T-cell (primary cell): ENCODE measurements at regions not wholly inside any gene's neighbourhood (a gene's known extent, or its start where the extent isn't known, plus 50 kb on each side); places are given as distances from the start of the nearest gene placed in this dataset.

ENCODE experiments used
- ATAC-seq, 4 experiments: fragments of 200-7000 bp in 3 of 4; fragments of 150-1000 bp in 1 of 4; cut with Tn5 transposase; replicated peaks in 1 of 4; 1 replicate in 3 of 4; 2 replicates in 1 of 4; pipeline ENCODE4 v1.10.0; 2021; ENCODE audit warnings: moderate library complexity in 3 of 4, mild to moderate bottlenecking in 2 of 4, moderate number of reproducible peaks in 1 of 4
- CTCF ChIA-PET, 2 donors: fragments of 300-600 bp; sonication (Branson Sonifier 250); formaldehyde crosslinking; loops; one replicate each; lab custom pipeline; 2022; ENCODE audit warnings: antibody characterized with exemption in 2 of 2; lab: Charles Lee
- POLR2A ChIA-PET, 2 donors: fragments of 300-600 bp; sonication (Branson Sonifier 250); formaldehyde crosslinking; loops; one replicate each; lab custom pipeline; 2022; ENCODE audit warnings: antibody characterized with exemption in 2 of 2; lab: Charles Lee
- DNase-seq, 35 experiments: peaks; one replicate each; pipeline versions ENCODE4 v3.0.0 to v3.0.0-alpha.2; 2013 to 2023
- H3K27ac ChIP-seq: one replicate; pipeline ENCODE4 v1.5.1; 2013; ENCODE audit warnings: low read length
- H3K27me3 ChIP-seq, 2 experiments: replicated peaks in 1 of 2; 1 replicate in 1 of 2; 2 replicates in 1 of 2; pipeline versions ENCODE4 v1.6.1 to v1.7.0; 2013; ENCODE audit warnings: low read length in 1 of 2, mixed read lengths in 1 of 2; ENCODE audit not compliant: control insufficient read depth in 2 of 2, insufficient read depth in 2 of 2; ENCODE audit errors: extremely low read depth in 1 of 2
- H3K36me3 ChIP-seq, 2 donors: 1 replicate in 1 of 2; 2 replicates in 1 of 2; pipeline versions ENCODE4 v1.6.1 to v1.7.0; 2013; ENCODE audit warnings: low read length in 1 of 2; ENCODE audit not compliant: control insufficient read depth in 2 of 2, insufficient read depth in 1 of 2; ENCODE audit errors: extremely low read depth in 1 of 2
- H3K4me1 ChIP-seq, 2 experiments: 1 replicate in 1 of 2; 2 replicates in 1 of 2; pipeline versions ENCODE4 v1.6.1 to v1.7.0; 2013; ENCODE audit warnings: low read length in 2 of 2, mixed read lengths in 1 of 2; ENCODE audit not compliant: insufficient read depth in 2 of 2, control insufficient read depth in 1 of 2; ENCODE audit errors: extremely low read depth in 1 of 2
- H3K4me3 ChIP-seq, 2 donors: 1 replicate in 1 of 2; 2 replicates in 1 of 2; pipeline versions ENCODE4 v1.5.1 to v1.7.0; 2013; ENCODE audit warnings: mild to moderate bottlenecking in 2 of 2, low read length in 1 of 2, moderate library complexity in 1 of 2; ENCODE audit not compliant: control insufficient read depth in 1 of 2; ENCODE audit errors: extremely low read depth in 1 of 2
- H3K9me3 ChIP-seq: 2 replicates; pipeline ENCODE4 v1.7.0; 2013
- H3K27ac Mint-ChIP-seq, 2 donors: one replicate each; pipeline ENCODE4 v1.8.0; 2020 to 2021; ENCODE audit warnings: mild to moderate bottlenecking in 2 of 2, mixed read lengths in 2 of 2
- H3K27me3 Mint-ChIP-seq, 2 donors: one replicate each; pipeline ENCODE4 v1.8.0; 2021 to 2022; ENCODE audit warnings: mixed read lengths in 2 of 2
- H3K36me3 Mint-ChIP-seq: one replicate; pipeline ENCODE4 v1.8.0; 2021; ENCODE audit warnings: mixed read lengths
- H3K4me1 Mint-ChIP-seq, 3 donors: one replicate each; pipeline ENCODE4 v1.8.0; 2020 to 2022; ENCODE audit warnings: mixed read lengths in 3 of 3, mild to moderate bottlenecking in 1 of 3
- H3K4me3 Mint-ChIP-seq, 3 donors: one replicate each; pipeline ENCODE4 v1.8.0; 2020 to 2022; ENCODE audit warnings: mild to moderate bottlenecking in 3 of 3, mixed read lengths in 3 of 3, moderate library complexity in 3 of 3
- H3K9me3 Mint-ChIP-seq, 3 donors: one replicate each; pipeline ENCODE4 v1.8.0; 2020 to 2022; ENCODE audit warnings: mixed read lengths in 3 of 3
- WGBS: methylation state at CpG from one replicate; pipeline ENCODE4 v1.1.5; 2013; ENCODE audit warnings: missing lambda C conversion rate; ENCODE audit not compliant: insufficient coverage; 5-methylcytosine and 5-hydroxymethylcytosine counted together

- no peak overlapping the region for H3K4me3 ChIP-seq
- Mint-ChIP-seq H3K27me3 (no peaks in the 10 kb centered on the region), H3K4me3 (peak overlapping the region in 1 of 3 donors; percentile 68), H3K4me1 (peaks cover 12 to 19% (median 14%) of the 10 kb centered on the region in 3 donors), H3K9me3 (no peaks in the 10 kb centered on the region), H3K27ac (no peak overlapping the region), H3K36me3 (no peaks in the 10 kb centered on the region)
- H3K4me1 ChIP-seq, result peaks cover 4 to 10% of the 10 kb centered on the region in 2 experiments
- ChIA-PET POLR2A (no interaction called here), CTCF (interaction anchor here in 1 of 2 donors (0.6 kb wide), 1 partner anchor 107 kb away, joined by 6 read pairs; no protein-coding TSS in a partner anchor)
- peaks cover 0 to 5% of the 10 kb centered on the region in 2 experiments for H3K27me3 ChIP-seq
- no peak overlapping the region for H3K27ac ChIP-seq
- H3K9me3 ChIP-seq, result no peaks in the 10 kb centered on the region
- DNase-seq, result no peak
- no peaks in the 10 kb centered on the region for H3K36me3 ChIP-seq
- 81% methylated on average over 10 of the region's 15 CpGs for WGBS
- ATAC-seq, result no peak
Observed at GRCh38 chr7:4613846-4614548, 68.1 kb upstream of the FOXK1 start.

GRCh38 chr7:4616116-4616515 is 66.0 kb upstream of the FOXK1 start:
- ChIA-PET POLR2A (interaction anchor here in 1 of 2 donors (0.7 kb wide), 1 partner anchor 10 kb away, joined by 3 read pairs; no protein-coding TSS in a partner anchor), CTCF (interaction anchor here in 1 of 2 donors (0.7 kb wide), 1 partner anchor 14 kb away, joined by 3 read pairs; no protein-coding TSS in a partner anchor)
- no peak overlapping the region for H3K27ac ChIP-seq
- Mint-ChIP-seq H3K9me3 (no peaks in the 10 kb centered on the region), H3K27me3 (no peaks in the 10 kb centered on the region), H3K27ac (no peak overlapping the region), H3K4me3 (no peak overlapping the region), H3K4me1 (peaks cover 21 to 37% (median 22%) of the 10 kb centered on the region in 3 donors), H3K36me3 (no peaks in the 10 kb centered on the region)
- H3K4me3 ChIP-seq, result no peak overlapping the region
- no peaks in the 10 kb centered on the region for H3K36me3 ChIP-seq
- WGBS, result 100% methylated on average over 1 of the region's 5 CpGs
- DNase-seq (no peak), ATAC-seq (no peak)
- no peaks in the 10 kb centered on the region for H3K9me3 ChIP-seq
- H3K4me1 ChIP-seq, result peaks cover 8 to 21% of the 10 kb centered on the region in 2 experiments
- peaks cover 0 to 3% of the 10 kb centered on the region in 2 experiments for H3K27me3 ChIP-seq

GRCh38 chr7:4621396-4621795 is 60.7 kb upstream of the FOXK1 start:
- H3K27ac Mint-ChIP-seq, result no peak overlapping the region
- WGBS, result 68% methylated on average over 3 of the region's 5 CpGs
- ChIA-PET POLR2A (no interaction called here), CTCF (no interaction called here)
- H3K27me3 ChIP-seq, result peaks cover 0 to 3% of the 10 kb centered on the region in 2 experiments
- H3K9me3 ChIP-seq, result no peaks in the 10 kb centered on the region
- no peak overlapping the region for H3K4me3 ChIP-seq
- H3K36me3 ChIP-seq, result no peaks in the 10 kb centered on the region
- no peak for ATAC-seq
- peaks cover 0 to 3% (median 2%) of the 10 kb centered on the region in 3 donors for H3K9me3 Mint-ChIP-seq
- H3K27me3 Mint-ChIP-seq, result no peaks in the 10 kb centered on the region
- no peak for DNase-seq
- H3K27ac ChIP-seq, result no peak overlapping the region
- H3K4me1 Mint-ChIP-seq, result peaks cover 19 to 38% (median 26%) of the 10 kb centered on the region in 3 donors
- no peak overlapping the region for H3K4me3 Mint-ChIP-seq
- H3K36me3 Mint-ChIP-seq, result no peaks in the 10 kb centered on the region
- peaks cover 10 to 14% of the 10 kb centered on the region in 2 experiments for H3K4me1 ChIP-seq

GRCh38 chr7:4626318-4626845 is 55.7 kb upstream of the FOXK1 start:
- H3K36me3 Mint-ChIP-seq, result no peaks in the 10 kb centered on the region
- no CpG with 5 or more reads among the region's 5 CpGs for WGBS
- H3K27ac Mint-ChIP-seq, result no peak overlapping the region
- H3K27me3 Mint-ChIP-seq, result peaks cover 0 to 1% of the 10 kb centered on the region in 2 donors
- ChIA-PET POLR2A (interaction anchor here in 1 of 2 donors (1.0 kb wide), 1 partner anchor 10 kb away, joined by 3 read pairs; no protein-coding TSS in a partner anchor), CTCF (interaction anchor here in 1 of 2 donors (0.6 kb wide), 1 partner anchor 1135 kb away, joined by 3 read pairs; no protein-coding TSS in a partner anchor)
- no peak overlapping the region for H3K27ac ChIP-seq
- H3K9me3 Mint-ChIP-seq, result peaks cover 0 to 3% (median 2%) of the 10 kb centered on the region in 3 donors
- peaks cover 6 to 15% (median 12%) of the 10 kb centered on the region in 3 donors for H3K4me1 Mint-ChIP-seq
- no peak for ATAC-seq
- no peak for DNase-seq
- peaks cover 0 to 9% of the 10 kb centered on the region in 2 experiments for H3K4me1 ChIP-seq
- peaks cover 0 to 4% of the 10 kb centered on the region in 2 experiments for H3K27me3 ChIP-seq
- no peak overlapping the region for H3K4me3 Mint-ChIP-seq
- no peaks in the 10 kb centered on the region for H3K36me3 ChIP-seq
- H3K9me3 ChIP-seq, result no peaks in the 10 kb centered on the region
- no peak overlapping the region for H3K4me3 ChIP-seq

- ChIA-PET POLR2A (no interaction called here), CTCF (interaction anchor here in 1 of 2 donors (0.5 kb wide), 1 partner anchor 14 kb away, joined by 3 read pairs; no protein-coding TSS in a partner anchor)
- H3K27me3 ChIP-seq, result peaks cover 0 to 15% of the 10 kb centered on the region in 2 experiments
- no CpG with 5 or more reads among the region's 8 CpGs for WGBS
- no peak overlapping the region for H3K27ac Mint-ChIP-seq
- DNase-seq, result no peak
- H3K4me1 ChIP-seq, result peaks cover 0 to 9% of the 10 kb centered on the region in 2 experiments
- H3K4me3 ChIP-seq, result no peak overlapping the region
- H3K9me3 ChIP-seq, result no peaks in the 10 kb centered on the region
- no peaks in the 10 kb centered on the region for H3K36me3 Mint-ChIP-seq
- H3K9me3 Mint-ChIP-seq, result no peaks in the 10 kb centered on the region
- ATAC-seq, result no peak
- H3K4me3 Mint-ChIP-seq, result no peak overlapping the region
- no peaks in the 10 kb centered on the region for H3K36me3 ChIP-seq
- peaks cover 4 to 10% (median 10%) of the 10 kb centered on the region in 3 donors for H3K4me1 Mint-ChIP-seq
- no peak overlapping the region for H3K27ac ChIP-seq
- H3K27me3 Mint-ChIP-seq, result peaks cover 0 to 18% of the 10 kb centered on the region in 2 donors
Observed at GRCh38 chr7:4629287-4629895, 52.7 kb upstream of the FOXK1 start.
